Chondrocyte (in vitro differentiated cells): ENCODE measurements at regions not wholly inside any gene's neighbourhood (a gene's known extent, or its start where the extent isn't known, plus 50 kb on each side); places are given as distances from the start of the nearest gene placed in this dataset.
"Not testable (repeated sequence)": the region's sequence is repeated elsewhere in the genome, so short reads cannot be mapped to it uniquely, and the experiment has no call there.

Experiments used
- DNase-seq: peaks from one replicate; pipeline ENCODE4 v3.0.0; 2021; ENCODE audit warnings: mixed read lengths, low spot score
- H3K27ac Mint-ChIP-seq: one replicate; pipeline ENCODE4 v1.8.0; 2021; ENCODE audit warnings: mild to moderate bottlenecking, moderate library complexity, mixed read lengths; ENCODE audit not compliant: unreplicated experiment
- H3K27me3 Mint-ChIP-seq: 2 replicates; pipeline ENCODE4 v1.8.0; 2021; ENCODE audit warnings: low read depth, mixed read lengths
- H3K36me3 Mint-ChIP-seq: 2 replicates; pipeline ENCODE4 v1.8.0; 2021; ENCODE audit warnings: low read depth, mixed read lengths
- H3K4me1 Mint-ChIP-seq: 2 replicates; pipeline ENCODE4 v1.8.0; 2021; ENCODE audit warnings: low read depth, mild to moderate bottlenecking, mixed read lengths
- H3K4me3 Mint-ChIP-seq: one replicate; pipeline ENCODE4 v1.8.0; 2021; ENCODE audit warnings: mild to moderate bottlenecking, moderate library complexity, mixed read lengths; ENCODE audit not compliant: unreplicated experiment
- H3K9me3 Mint-ChIP-seq: 2 replicates; pipeline ENCODE4 v1.8.0; 2021; ENCODE audit warnings: low read depth, mixed read lengths
- CTCF ChIP-seq: fragments of 200-600 bp; sonication (generic); IDR thresholded peaks from 2 replicates; pipeline ENCODE4 v1.5.0; 2021; ENCODE audit warnings: antibody characterized with exemption, mild to moderate bottlenecking, moderate library complexity

DNA sequence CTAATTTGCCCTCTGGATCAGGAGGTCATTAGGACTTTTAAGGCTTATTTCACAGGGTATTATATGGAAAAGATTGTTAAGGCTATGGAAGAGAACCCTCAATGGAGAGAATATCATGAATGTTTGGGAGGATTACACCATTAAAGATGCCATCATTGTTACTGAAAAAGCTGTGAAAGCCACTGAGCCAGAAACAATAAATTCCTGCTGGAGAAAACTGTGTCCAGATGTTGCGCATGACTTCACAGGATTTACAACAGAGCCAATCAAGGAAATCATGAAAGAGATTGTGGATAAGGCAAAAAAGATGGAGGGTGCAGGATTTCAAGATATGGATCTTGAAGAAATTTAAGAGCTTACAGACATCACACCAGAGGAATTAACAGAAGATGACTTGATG, 798.3 kb upstream of the SLC35B3 start:
- Mint-ChIP-seq H3K9me3 (peaks cover 23% of the 10 kb centered on the region), H3K27me3 (no peaks in the 10 kb centered on the region), H3K36me3 (no peaks in the 10 kb centered on the region), H3K27ac (no peak overlapping the region), H3K4me3 (no peak overlapping the region), H3K4me1 (no peaks in the 10 kb centered on the region)
- DNase-seq, result no peak
- no peak for TF ChIP-seq CTCF

GRCh38 chr6:9233226-9233625, 797.9 kb upstream of the SLC35B3 start:
- Mint-ChIP-seq H3K27me3 (no peaks in the 10 kb centered on the region), H3K9me3 (peaks cover 23% of the 10 kb centered on the region), H3K27ac (no peak overlapping the region), H3K36me3 (no peaks in the 10 kb centered on the region), H3K4me1 (no peaks in the 10 kb centered on the region), H3K4me3 (no peak overlapping the region)
- DNase-seq, result no peak
- no peak for TF ChIP-seq CTCF

GRCh38 chr6:9225441-9225871, 790.1 kb upstream of the SLC35B3 start:
- DNase-seq, result no peak
- Mint-ChIP-seq H3K36me3 (no peaks in the 10 kb centered on the region), H3K27ac (peak overlapping the region; percentile 65), H3K4me3 (no peak overlapping the region), H3K9me3 (peaks cover 7% of the 10 kb centered on the region), H3K27me3 (no peaks in the 10 kb centered on the region), H3K4me1 (peaks cover 11% of the 10 kb centered on the region)
- no peak for TF ChIP-seq CTCF

DNA sequence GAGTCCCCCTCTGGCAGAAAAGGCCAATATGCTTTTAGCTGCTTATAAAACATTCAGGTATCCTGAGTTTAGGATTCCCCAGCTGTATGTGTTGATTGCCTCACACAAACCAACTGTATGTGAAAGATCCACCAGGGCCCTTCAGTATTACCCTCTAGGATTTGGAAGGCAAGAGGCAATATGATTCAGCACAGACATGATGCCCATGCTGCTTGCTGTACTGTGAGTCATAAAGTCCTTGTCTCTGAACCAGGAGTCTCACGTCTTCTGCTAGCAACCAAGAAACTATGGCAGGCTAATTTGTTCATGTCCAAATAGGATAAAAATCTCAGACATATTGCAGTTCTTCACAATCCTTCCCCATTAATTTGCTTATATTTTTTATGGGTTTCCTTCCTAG, 789.2 kb upstream of the SLC35B3 start:
- TF ChIP-seq CTCF, result no peak
- no peak overlapping the region for H3K4me3 Mint-ChIP-seq
- H3K36me3 Mint-ChIP-seq, result peaks cover 2% of the 10 kb centered on the region
- H3K4me1 Mint-ChIP-seq, result peaks cover 11% of the 10 kb centered on the region
- H3K27ac Mint-ChIP-seq, result no peak overlapping the region
- H3K27me3 Mint-ChIP-seq, result no peaks in the 10 kb centered on the region
- DNase-seq, result no peak
- peaks cover 9% of the 10 kb centered on the region for H3K9me3 Mint-ChIP-seq

- H3K27ac Mint-ChIP-seq, DNase-seq: not testable (repeated sequence)
- H3K9me3 Mint-ChIP-seq, result peaks cover 19% of the 10 kb centered on the region
These were observed 778.4 kb upstream of the SLC35B3 start for GRCh38 chr6:9213717-9214116.

DNA sequence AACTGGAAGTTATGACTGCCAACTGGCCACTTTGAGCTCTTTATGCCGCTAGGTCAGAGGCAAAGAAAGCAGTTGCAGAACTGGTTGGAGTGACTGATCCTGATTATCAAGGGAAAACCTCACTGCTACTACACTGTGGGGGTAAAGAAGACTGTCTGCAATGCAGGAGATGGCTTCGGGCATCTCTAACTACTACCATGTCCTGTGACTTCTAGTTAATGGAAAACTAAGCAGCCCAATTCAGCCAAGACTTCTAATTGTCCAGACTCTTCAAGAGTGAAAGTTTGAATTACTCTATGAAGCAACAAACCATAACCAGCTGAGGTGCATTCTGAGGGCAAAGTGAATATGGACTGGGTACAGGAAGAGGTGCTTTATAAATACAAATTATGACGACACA, 773.6 kb upstream of the SLC35B3 start:
- Mint-ChIP-seq H3K27ac (no peak overlapping the region), H3K27me3 (no peaks in the 10 kb centered on the region), H3K4me1 (no peaks in the 10 kb centered on the region), H3K4me3 (no peak overlapping the region), H3K36me3 (peaks cover 2% of the 10 kb centered on the region), H3K9me3 (peaks cover 23% of the 10 kb centered on the region)
- TF ChIP-seq CTCF, result no peak
- no peak for DNase-seq

More at GRCh38 chr6:9213717-9214116, 778.4 kb upstream of the SLC35B3 start:
- not testable (repeated sequence) for H3K4me1 Mint-ChIP-seq, H3K27me3 Mint-ChIP-seq, H3K36me3 Mint-ChIP-seq, H3K4me3 Mint-ChIP-seq
